Calu3 (cell line): ENCODE measurements at regions not wholly inside any gene's neighbourhood (a gene's known extent, or its start where the extent isn't known, plus 50 kb on each side); places are given as distances from the start of the nearest gene placed in this dataset.

Source experiments
- BruUV-seq: library from RNA; stranded (reverse); fragments of 400-500 nt; replicated peaks from 2 replicates; lab custom pipeline; 2021; lab: Mats Ljungman, UMichigan
- CTCF ChIA-PET: fragments of 300-600 bp; sonication (Branson Sonifier 250); formaldehyde crosslinking; loops from one replicate; lab custom pipeline; 2022; ENCODE audit warnings: antibody characterized with exemption; lab: Charles Lee
- DNase-seq: peaks from one replicate; pipeline ENCODE4 v3.0.0; 2022
- H3K27ac Mint-ChIP-seq: one replicate; pipeline ENCODE4 v1.8.0; 2022; ENCODE audit warnings: mixed read lengths; ENCODE audit not compliant: unreplicated experiment
- H3K27me3 Mint-ChIP-seq: one replicate; pipeline ENCODE4 v1.8.0; 2022; ENCODE audit warnings: mixed read lengths; ENCODE audit not compliant: unreplicated experiment
- H3K36me3 Mint-ChIP-seq: one replicate; pipeline ENCODE4 v1.8.0; 2022; ENCODE audit warnings: mild to moderate bottlenecking, moderate library complexity, mixed read lengths; ENCODE audit not compliant: insufficient read depth, unreplicated experiment
- H3K4me1 Mint-ChIP-seq: one replicate; pipeline ENCODE4 v1.8.0; 2022; ENCODE audit warnings: mild to moderate bottlenecking, low read depth, mixed read lengths; ENCODE audit not compliant: unreplicated experiment
- H3K4me3 Mint-ChIP-seq: one replicate; pipeline ENCODE4 v1.8.0; 2022; ENCODE audit warnings: mild to moderate bottlenecking, low read depth, moderate library complexity, mixed read lengths; ENCODE audit not compliant: unreplicated experiment
- H3K9me3 Mint-ChIP-seq: one replicate; pipeline ENCODE4 v1.8.0; 2022; ENCODE audit warnings: low read depth, mixed read lengths; ENCODE audit not compliant: unreplicated experiment
- CTCF ChIP-seq: fragments of 200-600 bp; IDR thresholded peaks from one replicate; pipeline ENCODE4 v1.8.0; 2022; ENCODE audit warnings: antibody characterized with exemption; ENCODE audit not compliant: unreplicated experiment
- intact Hi-C: fragments of 100-400 bp; cut with micrococcal nuclease; formaldehyde crosslinking; loops from one replicate; pipeline ENCODE4 v1.10.0; 2022; ENCODE audit not compliant: unreplicated experiment

- intact Hi-C loops: loop anchor here (10.0 kb wide), 1 partner anchor 124 kb away; no protein-coding TSS in a partner anchor
- Mint-ChIP-seq H3K27ac (no peak overlapping the region), H3K36me3 (no peaks in the 10 kb centered on the region), H3K4me1 (no peaks in the 10 kb centered on the region), H3K27me3 (peaks cover 64% of the 10 kb centered on the region), H3K9me3 (no peaks in the 10 kb centered on the region), H3K4me3 (no peak overlapping the region)
- DNase-seq: no peak
- CTCF ChIA-PET: no interaction called here
- no TSS peak for BruUV-seq
- no peak for TF ChIP-seq CTCF
Observed at GRCh38 chr10:113441220-113441619, 111.6 kb upstream of the HABP2 start.

GRCh38 chr10:113441686-113442270 is 111.1 kb upstream of the HABP2 start:
- BruUV-seq: no TSS peak
- TF ChIP-seq CTCF: no peak
- CTCF ChIA-PET: no interaction called here
- H3K27ac Mint-ChIP-seq: no peak overlapping the region
- H3K9me3 Mint-ChIP-seq: no peaks in the 10 kb centered on the region
- H3K36me3 Mint-ChIP-seq: no peaks in the 10 kb centered on the region
- intact Hi-C loops: loop anchor here (10.0 kb wide), 1 partner anchor 123 kb away; no protein-coding TSS in a partner anchor
- peaks cover 64% of the 10 kb centered on the region for H3K27me3 Mint-ChIP-seq
- H3K4me1 Mint-ChIP-seq: no peaks in the 10 kb centered on the region
- no peak overlapping the region for H3K4me3 Mint-ChIP-seq
- DNase-seq: no peak

GRCh38 chr10:113442336-113442735 is 110.5 kb upstream of the HABP2 start:
- Mint-ChIP-seq H3K36me3 (no peaks in the 10 kb centered on the region), H3K4me3 (no peak overlapping the region), H3K27me3 (peaks cover 64% of the 10 kb centered on the region), H3K9me3 (no peaks in the 10 kb centered on the region), H3K4me1 (no peaks in the 10 kb centered on the region), H3K27ac (no peak overlapping the region)
- no peak for DNase-seq
- CTCF ChIA-PET: no interaction called here
- intact Hi-C loops: loop anchor here (10.0 kb wide), 1 partner anchor 122 kb away; no protein-coding TSS in a partner anchor
- no TSS peak for BruUV-seq
- TF ChIP-seq CTCF: no peak

GRCh38 chr10:113443141-113443925 is 109.5 kb upstream of the HABP2 start:
- Mint-ChIP-seq H3K4me3 (no peak overlapping the region), H3K4me1 (no peaks in the 10 kb centered on the region), H3K27me3 (peaks cover 74% of the 10 kb centered on the region), H3K27ac (no peak overlapping the region), H3K36me3 (no peaks in the 10 kb centered on the region), H3K9me3 (no peaks in the 10 kb centered on the region)
- TF ChIP-seq CTCF: no peak
- CTCF ChIA-PET: no interaction called here
- BruUV-seq: no TSS peak
- no peak for DNase-seq
- intact Hi-C loops: loop anchor here (10.0 kb wide), 1 partner anchor 121 kb away; no protein-coding TSS in a partner anchor
